IPS-18c (cell line): ENCODE measurements at regions not wholly inside any gene's neighbourhood (a gene's known extent, or its start where the extent isn't known, plus 50 kb on each side); places are given as distances from the start of the nearest gene placed in this dataset.

ENCODE experiments used
- H3K4me3 ChIP-seq: 2 replicates; pipeline ENCODE4 v1.7.0; 2013; ENCODE audit warnings: low read depth, mild to moderate bottlenecking, low read length, moderate library complexity; ENCODE audit not compliant: insufficient read depth
- H3K9me3 ChIP-seq: one replicate; pipeline ENCODE4 v1.6.1; 2013; ENCODE audit warnings: mild to moderate bottlenecking, low read length, moderate library complexity; ENCODE audit not compliant: control insufficient read depth, insufficient read depth

GRCh38 chr2:76501641-76502040 is 790.9 kb upstream of the GCFC2 start:
- no peak overlapping the region for H3K4me3 ChIP-seq

GRCh38 chr2:76498360-76498759 is 787.6 kb upstream of the GCFC2 start:
- H3K4me3 ChIP-seq: no peak overlapping the region
- no peaks in the 10 kb centered on the region for H3K9me3 ChIP-seq

More at GRCh38 chr2:76501641-76502040, 790.9 kb upstream of the GCFC2 start:
- no peaks in the 10 kb centered on the region for H3K9me3 ChIP-seq

- Histone ChIP-seq H3K4me3 (no peak overlapping the region), H3K9me3 (no peaks in the 10 kb centered on the region)
Measured at GRCh38 chr2:76491503-76491902, 780.8 kb upstream of the GCFC2 start.

DNA sequence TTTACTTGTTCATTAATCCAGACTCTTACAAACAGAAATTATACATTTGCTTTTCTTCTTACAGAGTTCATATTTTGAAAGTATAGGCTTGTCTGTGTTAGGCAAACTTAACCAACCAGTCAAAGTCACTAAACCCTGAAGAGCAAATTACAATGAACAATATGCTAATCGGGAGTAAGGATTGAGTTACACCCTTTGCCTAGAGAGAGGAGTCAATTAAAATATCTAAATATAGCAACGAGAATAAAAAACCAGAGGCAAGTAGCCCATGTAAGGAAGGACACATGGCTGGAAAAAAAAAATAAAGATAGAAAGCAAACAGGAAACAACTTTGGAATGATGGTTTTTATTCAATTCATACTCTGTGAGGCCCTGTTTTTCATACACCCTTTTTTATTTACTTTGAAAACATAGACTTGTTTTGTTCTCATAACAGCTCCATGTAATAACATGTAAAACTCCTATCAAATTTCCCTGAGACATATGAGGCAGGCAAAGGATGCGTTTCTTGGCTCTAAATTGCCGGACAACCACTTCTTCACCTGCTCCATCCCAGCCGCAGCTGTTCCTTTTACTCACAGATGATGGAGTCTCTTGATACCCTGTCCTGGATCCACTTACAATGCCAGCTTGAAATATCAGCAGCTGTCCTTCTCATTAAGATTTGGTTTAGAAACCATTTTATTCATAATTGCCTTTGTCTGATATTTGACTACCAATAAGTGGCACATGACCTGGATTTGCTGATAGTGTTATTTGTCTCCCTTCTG is 767.7 kb upstream of the GCFC2 start:
- H3K4me3 ChIP-seq: no peak overlapping the region
- H3K9me3 ChIP-seq: no peaks in the 10 kb centered on the region

GRCh38 chr2:76472946-76473345 is 762.2 kb upstream of the GCFC2 start:
- Histone ChIP-seq H3K9me3 (no peaks in the 10 kb centered on the region), H3K4me3 (no peak overlapping the region)

GRCh38 chr2:76469066-76469465 is 758.4 kb upstream of the GCFC2 start:
- Histone ChIP-seq H3K9me3 (no peaks in the 10 kb centered on the region), H3K4me3 (no peak overlapping the region)

DNA sequence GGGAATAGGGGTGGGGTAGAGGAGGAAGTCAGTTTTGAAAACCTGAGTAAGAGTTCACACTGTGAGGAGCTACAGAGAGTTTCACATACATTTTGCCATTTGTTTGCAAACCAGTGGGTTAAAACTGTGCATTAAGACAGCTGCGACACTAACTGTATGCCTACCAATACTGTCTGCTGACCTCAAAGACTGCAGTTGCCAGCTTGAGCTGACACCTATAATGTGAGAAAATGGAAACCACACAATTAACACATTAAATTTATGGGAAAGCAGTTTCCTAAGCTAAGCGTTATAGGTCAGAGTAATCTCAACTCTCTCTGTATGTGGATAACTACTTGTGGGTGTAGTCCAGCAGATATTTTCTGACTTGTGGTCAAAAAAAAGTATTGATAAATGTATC is 756.6 kb upstream of the GCFC2 start:
- Histone ChIP-seq H3K4me3 (no peak overlapping the region), H3K9me3 (no peaks in the 10 kb centered on the region)

GRCh38 chr2:76464310-76464709 is 753.6 kb upstream of the GCFC2 start:
- no peaks in the 10 kb centered on the region for H3K9me3 ChIP-seq
- H3K4me3 ChIP-seq: no peak overlapping the region

DNA sequence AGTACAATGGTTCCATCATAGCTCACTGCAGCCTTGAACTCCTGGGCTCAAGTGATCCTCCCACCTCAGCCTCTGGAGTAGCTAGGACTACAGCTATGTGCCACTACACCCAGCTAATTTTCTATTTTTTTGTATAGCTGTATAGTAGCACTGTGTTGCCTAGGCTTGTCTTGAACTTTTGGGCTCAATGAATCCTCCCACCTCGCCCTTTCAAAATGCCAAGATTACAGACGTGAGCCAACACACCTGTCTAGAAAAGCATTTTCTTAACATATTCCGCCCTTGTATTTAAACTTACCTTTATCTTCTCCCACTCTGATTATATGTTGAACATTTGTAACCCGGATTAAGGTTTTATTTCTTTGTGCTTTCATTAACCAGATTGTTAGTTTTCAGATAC is 750.7 kb upstream of the GCFC2 start:
- Histone ChIP-seq H3K4me3 (no peak overlapping the region), H3K9me3 (no peaks in the 10 kb centered on the region)

GRCh38 chr2:76455910-76456309 is 745.2 kb upstream of the GCFC2 start:
- H3K4me3 ChIP-seq: no peak overlapping the region
- H3K9me3 ChIP-seq: no peaks in the 10 kb centered on the region

- H3K4me3 ChIP-seq: no peak overlapping the region
Measured at GRCh38 chr2:76450024-76450475, 739.3 kb upstream of the GCFC2 start.

DNA sequence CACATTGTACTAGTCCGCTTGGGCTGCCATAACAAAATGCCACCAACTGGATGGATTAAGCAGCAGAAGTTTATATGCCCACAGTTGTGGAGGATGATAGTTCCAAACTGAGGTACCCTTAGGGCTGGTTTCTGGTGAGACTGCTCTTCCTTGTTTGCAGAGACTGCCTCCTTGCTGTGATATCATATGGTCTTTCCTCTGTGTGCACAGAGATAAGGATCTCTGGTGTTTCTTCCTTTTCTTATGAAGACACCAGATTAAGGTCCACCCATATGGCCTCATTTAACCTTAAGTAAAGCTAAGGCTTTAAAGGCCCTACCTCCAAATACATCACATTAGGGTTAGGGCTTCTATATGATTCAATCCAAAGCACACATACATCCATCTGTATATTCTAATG is 738.2 kb upstream of the GCFC2 start:
- Histone ChIP-seq H3K4me3 (no peak overlapping the region), H3K9me3 (no peaks in the 10 kb centered on the region)

More at GRCh38 chr2:76450024-76450475, 739.3 kb upstream of the GCFC2 start:
- H3K9me3 ChIP-seq: no peaks in the 10 kb centered on the region

- no peak overlapping the region for H3K4me3 ChIP-seq
- H3K9me3 ChIP-seq: no peaks in the 10 kb centered on the region
Measured at GRCh38 chr2:76447294-76447693, 736.6 kb upstream of the GCFC2 start.

DNA sequence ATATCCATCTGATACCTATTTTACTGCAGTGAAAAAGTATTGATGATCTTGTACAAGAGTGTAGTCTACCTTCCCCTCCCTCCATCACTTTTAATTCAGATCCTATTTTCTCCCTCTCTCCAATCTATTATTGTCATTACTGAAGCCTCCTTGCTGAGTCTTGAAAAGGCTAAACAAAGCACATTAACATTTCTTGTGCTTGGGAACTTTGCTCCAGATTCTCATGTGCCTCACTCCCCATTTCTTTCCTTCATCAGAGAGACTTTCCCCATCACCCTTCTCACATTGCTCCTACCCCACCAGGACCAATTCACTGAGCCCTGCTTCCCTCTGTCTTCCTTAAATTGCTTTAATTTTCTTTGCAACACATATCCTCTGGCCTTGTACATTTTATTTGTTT is 736.2 kb upstream of the GCFC2 start:
- H3K9me3 ChIP-seq: no peaks in the 10 kb centered on the region
- H3K4me3 ChIP-seq: no peak overlapping the region

- Histone ChIP-seq H3K4me3 (no peak overlapping the region), H3K9me3 (no peaks in the 10 kb centered on the region)
Measured at GRCh38 chr2:76445880-76446279, 735.2 kb upstream of the GCFC2 start.

DNA sequence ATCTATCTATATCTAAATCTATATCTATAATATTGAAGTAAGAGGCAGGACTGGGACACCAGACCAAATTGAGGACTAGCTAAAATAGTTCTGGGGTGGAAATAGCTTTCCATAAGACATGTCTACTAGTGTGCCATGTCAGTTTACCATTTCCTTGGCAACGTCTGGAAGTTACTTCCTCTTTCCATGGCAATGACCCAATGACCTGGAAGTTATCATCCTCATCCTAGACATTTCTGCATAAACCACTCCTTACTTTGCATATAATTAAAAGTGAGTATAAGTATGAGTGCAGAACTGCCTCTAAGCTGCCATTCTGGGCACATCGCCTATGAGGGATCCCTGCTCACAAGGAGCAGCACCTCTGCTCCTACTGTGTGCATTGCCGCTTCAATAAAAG is 734.0 kb upstream of the GCFC2 start:
- no peaks in the 10 kb centered on the region for H3K9me3 ChIP-seq
- H3K4me3 ChIP-seq: no peak overlapping the region

DNA sequence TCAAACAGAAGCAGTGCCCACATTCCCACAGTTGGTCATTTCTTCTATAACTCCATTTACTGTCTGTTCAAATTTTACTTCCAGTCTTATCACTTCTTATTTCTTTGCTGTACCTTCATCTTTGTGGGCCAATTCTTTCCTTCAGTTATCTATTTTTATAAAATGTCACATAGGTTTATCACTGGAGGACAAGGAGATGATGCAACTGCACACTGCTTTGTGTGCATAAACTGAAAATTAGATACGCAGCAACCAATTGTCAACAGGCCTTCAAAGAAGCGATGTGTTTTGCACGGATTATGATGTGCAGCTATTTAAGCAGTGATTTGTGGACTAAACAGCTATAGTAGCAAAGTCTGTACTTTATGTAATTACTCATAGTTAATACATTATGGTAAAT is 726.8 kb upstream of the GCFC2 start:
- H3K9me3 ChIP-seq: no peaks in the 10 kb centered on the region
- H3K4me3 ChIP-seq: no peak overlapping the region

DNA sequence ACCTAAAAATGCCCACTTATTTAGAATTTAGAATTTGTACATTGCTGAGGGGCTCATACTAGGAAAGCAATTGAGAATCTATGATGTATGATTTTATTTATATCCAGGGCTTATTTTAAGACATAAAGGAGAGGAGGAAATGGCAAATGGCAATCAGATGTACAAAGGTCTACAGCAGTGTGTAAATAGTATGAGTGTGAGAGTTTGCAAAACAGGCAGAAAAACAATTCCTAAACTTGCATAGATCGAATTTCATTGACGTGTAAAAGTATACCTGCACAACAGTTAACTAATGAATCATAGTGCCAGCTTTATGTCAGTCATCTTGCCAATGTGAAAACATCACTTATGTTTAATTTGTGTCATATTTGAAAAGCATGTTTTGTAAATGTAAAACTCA is 718.7 kb upstream of the GCFC2 start:
- no peaks in the 10 kb centered on the region for H3K9me3 ChIP-seq
- H3K4me3 ChIP-seq: no peak overlapping the region

DNA sequence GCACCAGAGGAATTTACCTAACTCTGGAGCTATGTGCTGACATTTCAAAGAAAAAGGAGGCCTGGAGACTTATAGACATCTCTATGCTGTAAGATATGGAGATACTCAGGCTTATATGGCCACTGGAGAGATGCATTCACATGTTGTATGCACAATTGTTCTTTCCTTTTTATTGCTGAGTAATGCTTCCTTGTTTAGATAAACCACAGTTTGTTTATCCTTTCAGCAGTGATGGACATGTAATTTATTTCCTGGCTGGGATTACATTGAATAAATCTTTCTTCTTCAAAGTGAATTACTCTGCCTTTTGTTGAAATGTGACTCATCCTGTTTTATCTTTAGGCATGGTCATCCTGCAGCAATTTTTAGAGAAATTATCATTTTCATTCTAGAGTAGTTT is 716.7 kb upstream of the GCFC2 start:
- Histone ChIP-seq H3K9me3 (no peaks in the 10 kb centered on the region), H3K4me3 (no peak overlapping the region)
